GM12878 (cell line): ENCODE measurements at regions not wholly inside any gene's neighbourhood (a gene's known extent, or its start where the extent isn't known, plus 50 kb on each side); places are given as distances from the start of the nearest gene placed in this dataset.

Experiments used
- ATAC-seq: fragments of 200-7000 bp; cut with Tn5 transposase; 3 replicates; pipeline ENCODE4 v1.9.1; 2020; ENCODE audit warnings: mild to moderate bottlenecking, moderate library complexity
- BruUV-seq: library from RNA; stranded (reverse); fragments of 400-500 nt; replicated peaks from 2 replicates; lab custom pipeline; 2021; lab: Mats Ljungman, UMichigan
- CTCF ChIA-PET: fragments of 300-600 bp; sonication (Branson Sonifier 250); formaldehyde crosslinking; extraction: SDS; loops from one replicate; lab custom pipeline; 2021; ENCODE audit warnings: inconsistent platforms; lab: Yijun Ruan, JAX
- POLR2A ChIA-PET: fragments of 350-600 bp; formaldehyde crosslinking; extraction: SDS; loops from one replicate; lab custom pipeline; 2021; ENCODE audit warnings: inconsistent platforms; lab: Charles Lee
- RAD21 ChIA-PET: fragments of 300-600 bp; sonication (Branson Sonifier 250); formaldehyde crosslinking; loops from one replicate; lab custom pipeline; 2023; ENCODE audit warnings: antibody characterized with exemption; ENCODE audit not compliant: unreplicated experiment; lab: Charles Lee
- SMC1A ChIA-PET: fragments of 300-600 bp; sonication (Branson Sonifier 250); formaldehyde crosslinking; loops from one replicate; lab custom pipeline; 2023; ENCODE audit not compliant: unreplicated experiment, uncharacterized antibody; lab: Charles Lee
- DNase-seq: peaks from one replicate; pipeline ENCODE4 v3.0.0-alpha.2; 2011; ENCODE audit warnings: low read depth, low spot score
- FAIRE-seq: peaks from 3 replicates; lab custom pipeline; 2011; peaks lifted over from hg19 to GRCh38; lab: Jason Lieb, UNC
- H2AFZ ChIP-seq: 2 replicates; pipeline ENCODE4 v1.6.0; 2011; ENCODE audit warnings: low read depth, low read length, control low read depth; ENCODE audit not compliant: control insufficient read depth
- H3K27ac ChIP-seq: 2 replicates; pipeline ENCODE4 v1.5.1; 2011; ENCODE audit warnings: control low read depth; ENCODE audit not compliant: control insufficient read depth, insufficient read depth
- H3K27me3 ChIP-seq, 2 experiments: replicated peaks in 1 of 2; 2 replicates each; pipeline versions ENCODE4 v1.6.0 to v1.6.1; 2011; ENCODE audit warnings: low read length in 1 of 2; ENCODE audit not compliant: control insufficient read depth in 2 of 2, insufficient read depth in 2 of 2
- H3K36me3 ChIP-seq, 2 experiments: 2 replicates each; pipeline ENCODE4 v1.5.1; 2011; ENCODE audit warnings: low read length in 1 of 2; ENCODE audit not compliant: control insufficient read depth in 2 of 2, insufficient read depth in 2 of 2
- H3K4me1 ChIP-seq: 2 replicates; pipeline ENCODE4 v1.6.1; 2011; ENCODE audit warnings: mild to moderate bottlenecking, low read length, moderate library complexity, mixed read lengths; ENCODE audit not compliant: control insufficient read depth, insufficient read depth
- H3K4me2 ChIP-seq: 2 replicates; pipeline ENCODE4 v1.6.0; 2011; ENCODE audit warnings: control low read depth; ENCODE audit not compliant: control insufficient read depth, insufficient read depth
- H3K4me3 ChIP-seq: fragments of 200-600 bp; sonication (generic); 2 replicates; pipeline ENCODE4 v1.5.1; 2016
- H3K79me2 ChIP-seq: 2 replicates; pipeline ENCODE4 v1.6.0; 2011; ENCODE audit warnings: low read length; ENCODE audit not compliant: control insufficient read depth, insufficient read depth
- H3K9ac ChIP-seq: 2 replicates; pipeline ENCODE4 v1.8.0; 2011; ENCODE audit warnings: low read length, control low read depth, mixed read lengths; ENCODE audit not compliant: control insufficient read depth, insufficient read depth
- H3K9me3 ChIP-seq: replicated peaks from 3 replicates; pipeline ENCODE4 v1.5.1; 2011; ENCODE audit warnings: mild to moderate bottlenecking, low read length; ENCODE audit not compliant: control insufficient read depth, insufficient read depth
- H4K20me1 ChIP-seq: 2 replicates; pipeline ENCODE4 v1.6.0; 2011; ENCODE audit not compliant: control insufficient read depth, insufficient read depth
- CEBPB ChIP-seq, 2 experiments: fragments of 150-350 bp in 1 of 2; IDR thresholded peaks; 2 replicates each; pipeline ENCODE4 v1.6.1; 2012 to 2014; ENCODE audit warnings: low read depth in 2 of 2, low read length in 2 of 2, borderline replicate concordance in 1 of 2, inconsistent platforms in 1 of 2
- EP300 ChIP-seq, 2 experiments: fragments of 150-350 bp in 1 of 2; IDR thresholded peaks; 2 replicates each; pipeline ENCODE4 v1.6.1; 2011 to 2012; ENCODE audit warnings: low read depth in 2 of 2, low read length in 2 of 2, borderline replicate concordance in 1 of 2, improper control_type of control experiment in 1 of 2, inconsistent platforms in 1 of 2; ENCODE audit not compliant: control insufficient read depth in 1 of 2
- ETV6 ChIP-seq, 2 experiments: fragments of 450-650 bp in 1 of 2; IDR thresholded peaks in 1 of 2; conservative IDR thresholded peaks in 1 of 2; 2 replicates each; pipeline ENCODE4 v1.6.1; 2014; ENCODE audit warnings: antibody characterized with exemption in 1 of 2, borderline replicate concordance in 1 of 2, low read depth in 1 of 2, mild to moderate bottlenecking in 1 of 2, moderate library complexity in 1 of 2
- HDGF ChIP-seq: fragments of 450-650 bp; IDR thresholded peaks from 2 replicates; pipeline ENCODE4 v1.6.1; 2016; ENCODE audit warnings: antibody characterized with exemption
- MXI1 ChIP-seq: fragments of 150-350 bp; IDR thresholded peaks from 2 replicates; pipeline ENCODE4 v1.6.1; 2011; ENCODE audit warnings: low read depth, mild to moderate bottlenecking, inconsistent platforms, low read length, improper control_type of control experiment
- NBN ChIP-seq: fragments of 450-650 bp; IDR thresholded peaks from 2 replicates; pipeline ENCODE4 v1.6.1; 2016
- SUZ12 ChIP-seq: fragments of 200-600 bp; sonication (generic); IDR thresholded peaks from one replicate; pipeline ENCODE4 v1.6.1; 2018; ENCODE audit warnings: antibody characterized with exemption, mild to moderate bottlenecking; ENCODE audit not compliant: unreplicated experiment
- TBL1XR1 ChIP-seq: IDR thresholded peaks from 2 replicates; pipeline ENCODE4 v1.6.1; 2012; ENCODE audit warnings: low read depth, low read length, improper control_type of control experiment
- TCF3 ChIP-seq: IDR thresholded peaks from 2 replicates; pipeline ENCODE4 v1.6.1; 2012; ENCODE audit warnings: low read depth, mild to moderate bottlenecking, low read length, borderline replicate concordance; ENCODE audit not compliant: insufficient read depth
- ZBTB40 ChIP-seq: fragments of 450-650 bp; IDR thresholded peaks from 2 replicates; pipeline ENCODE4 v1.6.1; 2016; ENCODE audit warnings: mild to moderate bottlenecking, moderate library complexity, borderline replicate concordance
- ZSCAN29 ChIP-seq: fragments of 450-650 bp; IDR thresholded peaks from 2 replicates; pipeline ENCODE4 v1.6.1; 2017; ENCODE audit warnings: mild to moderate bottlenecking, moderate library complexity
- WGBS: methylation state at CpG from one replicate; pipeline ENCODE4 v1.1.6; 2016; ENCODE audit warnings: low lambda C conversion rate; ENCODE audit not compliant: insufficient replicate concordance, insufficient coverage; ENCODE audit errors: missing lambda C conversion rate; 5-methylcytosine and 5-hydroxymethylcytosine counted together
- in situ Hi-C: fragments of 300-500 bp; cut with MboI; formaldehyde crosslinking; loops from 9 replicates; pipeline ENCODE4 v1.14.3; 2018; ENCODE audit warnings: mixed read lengths
- intact Hi-C: fragments of 100-400 bp; cut with micrococcal nuclease; formaldehyde crosslinking; loops from one replicate; pipeline ENCODE4 v1.14.2; 2022; ENCODE audit not compliant: unreplicated experiment
- TF ChIP-seq, protein P1 (sequence below): IDR thresholded peaks from 2 replicates; pipeline ENCODE4 v1.6.1; 2012; ENCODE audit warnings: low read length, inconsistent platforms

GRCh38 chr6:41466437-41466990, 79.7 kb upstream of the FOXP4 start:
- Histone ChIP-seq H3K4me2 (no peak overlapping the region), H3K79me2 (no peaks in the 10 kb centered on the region), H3K36me3 (no peaks in the 10 kb centered on the region), H3K27ac (no peak overlapping the region), H3K4me1 (no peaks in the 10 kb centered on the region), H2AFZ (no peak overlapping the region), H4K20me1 (no peaks in the 10 kb centered on the region), H3K4me3 (no peak overlapping the region), H3K27me3 (peaks cover 0 to 8% of the 10 kb centered on the region in 2 experiments; a peak in 2 of 4 replicates), H3K9me3 (no peaks in the 10 kb centered on the region), H3K9ac (no peak overlapping the region)
- no peak for ATAC-seq
- TF ChIP-seq MXI1 = no peak
- TF ChIP-seq CEBPB (IDR thresholded peaks at IDR 0.05; ENCODE audit: borderline replicate concordance in 1 of 2, low read depth in 2 of 2, low read length in 2 of 2) = no peak
- TF ChIP-seq, protein P1, sequence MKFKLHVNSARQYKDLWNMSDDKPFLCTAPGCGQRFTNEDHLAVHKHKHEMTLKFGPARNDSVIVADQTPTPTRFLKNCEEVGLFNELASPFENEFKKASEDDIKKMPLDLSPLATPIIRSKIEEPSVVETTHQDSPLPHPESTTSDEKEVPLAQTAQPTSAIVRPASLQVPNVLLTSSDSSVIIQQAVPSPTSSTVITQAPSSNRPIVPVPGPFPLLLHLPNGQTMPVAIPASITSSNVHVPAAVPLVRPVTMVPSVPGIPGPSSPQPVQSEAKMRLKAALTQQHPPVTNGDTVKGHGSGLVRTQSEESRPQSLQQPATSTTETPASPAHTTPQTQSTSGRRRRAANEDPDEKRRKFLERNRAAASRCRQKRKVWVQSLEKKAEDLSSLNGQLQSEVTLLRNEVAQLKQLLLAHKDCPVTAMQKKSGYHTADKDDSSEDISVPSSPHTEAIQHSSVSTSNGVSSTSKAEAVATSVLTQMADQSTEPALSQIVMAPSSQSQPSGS = no peak
- no peak for TF ChIP-seq EP300 (IDR thresholded peaks at IDR 0.05; ENCODE audit: borderline replicate concordance in 1 of 2, control insufficient read depth in 1 of 2, low read depth in 2 of 2, low read length in 2 of 2)
- TF ChIP-seq SUZ12 = no peak
- no peak for TF ChIP-seq ZSCAN29
- 0 out of 2 replicates have a peak, but pooled peaks have one; percentile 40 for TF ChIP-seq NBN
- TF ChIP-seq ZBTB40 = no peak
- TF ChIP-seq HDGF = 0 out of 2 replicates have a peak, but pooled peaks have one; percentile 34
- no peak for TF ChIP-seq TBL1XR1
- no peak for TF ChIP-seq ETV6 (conservative IDR thresholded peaks at IDR 0.05 in 1 of 2, IDR thresholded peaks at IDR 0.05 in 1 of 2; ENCODE audit: borderline replicate concordance in 1 of 2, low read depth in 1 of 2)
- TF ChIP-seq TCF3 = no peak
- RAD21 ChIA-PET = interaction anchor here (0.7 to 0.8 kb wide), 3 partner anchors 39 to 201 kb away, joined by 3 to 4 read pairs (median 3); no protein-coding TSS in a partner anchor
- FAIRE-seq = no peak
- in situ Hi-C loops = no loop called here
- POLR2A ChIA-PET = interaction anchor here (0.6 to 1.5 kb wide), 5 partner anchors 34 to 123 kb away, joined by 3 to 12 read pairs (median 8); no protein-coding TSS in a partner anchor
- no peak for DNase-seq
- no TSS peak for BruUV-seq
- intact Hi-C loops = no loop called here
- 13% methylated on average over 2 of the region's 2 CpGs for WGBS
- CTCF ChIA-PET = interaction anchor here (1.0 to 3.2 kb wide), 3 partner anchors 78 to 126 kb away, joined by 4 to 9 read pairs (median 4); no protein-coding TSS in a partner anchor
- SMC1A ChIA-PET = interaction anchor here (1.0 kb wide), 1 partner anchor 10 kb away, joined by 3 read pairs; no protein-coding TSS in a partner anchor
